WTC11 (cell line): ENCODE measurements at regions not wholly inside any gene's neighbourhood (a gene's known extent, or its start where the extent isn't known, plus 50 kb on each side); places are given as distances from the start of the nearest gene placed in this dataset.
"Not testable (repeated sequence)": the region's sequence is repeated elsewhere in the genome, so short reads cannot be mapped to it uniquely, and the experiment has no call there.

Experiments
- ATAC-seq: fragments of 200-7000 bp; cut with Tn5 transposase; 2 replicates; pipeline ENCODE4 v1.10.0; 2021; ENCODE audit warnings: mild to moderate bottlenecking, moderate library complexity
- CTCF ChIA-PET: fragments of 300-600 bp; sonication (Branson Sonifier 250); formaldehyde crosslinking; loops from one replicate; lab custom pipeline; 2021; ENCODE audit warnings: antibody characterized with exemption; lab: Charles Lee
- POLR2A ChIA-PET: fragments of 350-600 bp; sonication (Branson Sonifier 250); formaldehyde crosslinking; loops from one replicate; lab custom pipeline; 2021; ENCODE audit warnings: antibody characterized with exemption; lab: Charles Lee
- DNase-seq: peaks from one replicate; pipeline ENCODE4 v3.0.0; 2021; ENCODE audit warnings: low spot score
- H3K27ac Mint-ChIP-seq: 2 replicates; pipeline ENCODE4 v1.8.0; 2021; ENCODE audit warnings: mixed read lengths
- H3K27me3 Mint-ChIP-seq: 2 replicates; pipeline ENCODE4 v1.8.0; 2021; ENCODE audit warnings: low read depth, mild to moderate bottlenecking, moderate library complexity, mixed read lengths
- H3K36me3 Mint-ChIP-seq: 2 replicates; pipeline ENCODE4 v1.8.0; 2021; ENCODE audit warnings: mixed read lengths
- H3K4me1 Mint-ChIP-seq: 2 replicates; pipeline ENCODE4 v1.8.0; 2022; ENCODE audit warnings: mixed read lengths
- H3K4me3 Mint-ChIP-seq: 2 replicates; pipeline ENCODE4 v1.8.0; 2021; ENCODE audit warnings: mild to moderate bottlenecking, moderate library complexity, mixed read lengths
- H3K9me3 Mint-ChIP-seq: 2 replicates; pipeline ENCODE4 v1.8.0; 2021; ENCODE audit warnings: mixed read lengths
- ATF1 ChIP-seq: sonication (generic); formaldehyde crosslinking; IDR thresholded peaks from 2 replicates; pipeline ENCODE4 v1.8.1; 2023; ENCODE audit warnings: mild to moderate bottlenecking, moderate library complexity, missing genetic modification reagents
- NR3C1 ChIP-seq: sonication (generic); formaldehyde crosslinking; conservative IDR thresholded peaks from 2 replicates; pipeline ENCODE4 v1.8.1; 2023; ENCODE audit warnings: low read depth, mild to moderate bottlenecking, missing genetic modification reagents
- SMAD4 ChIP-seq: sonication (generic); formaldehyde crosslinking; IDR thresholded peaks from 2 replicates; pipeline ENCODE4 v1.8.0; 2022; ENCODE audit warnings: mild to moderate bottlenecking, missing genetic modification reagents
- TF ChIP-seq, protein P1 (sequence below): sonication (generic); formaldehyde crosslinking; IDR thresholded peaks from 2 replicates; pipeline ENCODE4 v1.8.1; 2023; ENCODE audit warnings: mild to moderate bottlenecking, missing genetic modification reagents, borderline replicate concordance
- TF ChIP-seq, protein P2 (sequence below): sonication (generic); formaldehyde crosslinking; conservative IDR thresholded peaks from 2 replicates; pipeline ENCODE4 v1.8.1; 2023; ENCODE audit warnings: mild to moderate bottlenecking, low read depth, missing genetic modification reagents, moderate library complexity
- TF ChIP-seq, protein P3 (sequence below): sonication (generic); formaldehyde crosslinking; IDR thresholded peaks from 2 replicates; pipeline ENCODE4 v1.8.0; 2023; ENCODE audit warnings: missing genetic modification reagents

DNA sequence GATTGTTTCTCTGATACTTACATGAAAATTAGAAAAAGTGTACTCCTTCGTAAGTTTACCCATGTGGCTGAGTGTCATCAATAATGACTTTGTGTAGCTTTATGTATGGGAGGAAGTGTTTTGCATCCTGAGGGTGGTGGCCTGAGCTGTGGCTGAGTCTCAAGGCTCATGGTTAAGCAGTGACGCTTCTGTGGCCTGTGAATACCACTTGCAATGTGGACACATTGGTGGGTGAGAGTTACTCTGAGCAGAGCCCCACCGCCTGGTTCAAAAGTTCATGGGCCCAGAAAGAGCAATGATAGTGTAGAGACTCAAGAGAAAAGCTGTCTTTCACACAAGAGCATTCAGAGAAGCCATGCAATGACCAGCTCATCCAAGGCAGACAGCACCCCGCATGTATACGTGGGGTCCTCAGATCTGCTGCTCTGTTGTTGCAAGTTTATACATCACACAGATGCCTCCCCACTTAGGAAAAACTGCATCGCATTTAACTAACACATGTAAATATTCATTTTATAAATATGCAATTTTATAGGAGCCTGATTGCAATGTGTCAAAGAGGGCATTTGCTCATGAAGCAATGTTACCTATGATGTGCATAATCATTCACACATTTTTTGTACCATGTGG is 55.1 kb upstream of the FRMD6 start (continued):
- TF ChIP-seq, protein P1, sequence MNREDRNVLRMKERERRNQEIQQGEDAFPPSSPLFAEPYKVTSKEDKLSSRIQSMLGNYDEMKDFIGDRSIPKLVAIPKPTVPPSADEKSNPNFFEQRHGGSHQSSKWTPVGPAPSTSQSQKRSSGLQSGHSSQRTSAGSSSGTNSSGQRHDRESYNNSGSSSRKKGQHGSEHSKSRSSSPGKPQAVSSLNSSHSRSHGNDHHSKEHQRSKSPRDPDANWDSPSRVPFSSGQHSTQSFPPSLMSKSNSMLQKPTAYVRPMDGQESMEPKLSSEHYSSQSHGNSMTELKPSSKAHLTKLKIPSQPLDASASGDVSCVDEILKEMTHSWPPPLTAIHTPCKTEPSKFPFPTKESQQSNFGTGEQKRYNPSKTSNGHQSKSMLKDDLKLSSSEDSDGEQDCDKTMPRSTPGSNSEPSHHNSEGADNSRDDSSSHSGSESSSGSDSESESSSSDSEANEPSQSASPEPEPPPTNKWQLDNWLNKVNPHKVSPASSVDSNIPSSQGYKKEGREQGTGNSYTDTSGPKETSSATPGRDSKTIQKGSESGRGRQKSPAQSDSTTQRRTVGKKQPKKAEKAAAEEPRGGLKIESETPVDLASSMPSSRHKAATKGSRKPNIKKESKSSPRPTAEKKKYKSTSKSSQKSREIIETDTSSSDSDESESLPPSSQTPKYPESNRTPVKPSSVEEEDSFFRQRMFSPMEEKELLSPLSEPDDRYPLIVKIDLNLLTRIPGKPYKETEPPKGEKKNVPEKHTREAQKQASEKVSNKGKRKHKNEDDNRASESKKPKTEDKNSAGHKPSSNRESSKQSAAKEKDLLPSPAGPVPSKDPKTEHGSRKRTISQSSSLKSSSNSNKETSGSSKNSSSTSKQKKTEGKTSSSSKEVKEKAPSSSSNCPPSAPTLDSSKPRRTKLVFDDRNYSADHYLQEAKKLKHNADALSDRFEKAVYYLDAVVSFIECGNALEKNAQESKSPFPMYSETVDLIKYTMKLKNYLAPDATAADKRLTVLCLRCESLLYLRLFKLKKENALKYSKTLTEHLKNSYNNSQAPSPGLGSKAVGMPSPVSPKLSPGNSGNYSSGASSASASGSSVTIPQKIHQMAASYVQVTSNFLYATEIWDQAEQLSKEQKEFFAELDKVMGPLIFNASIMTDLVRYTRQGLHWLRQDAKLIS = no peak

DNA sequence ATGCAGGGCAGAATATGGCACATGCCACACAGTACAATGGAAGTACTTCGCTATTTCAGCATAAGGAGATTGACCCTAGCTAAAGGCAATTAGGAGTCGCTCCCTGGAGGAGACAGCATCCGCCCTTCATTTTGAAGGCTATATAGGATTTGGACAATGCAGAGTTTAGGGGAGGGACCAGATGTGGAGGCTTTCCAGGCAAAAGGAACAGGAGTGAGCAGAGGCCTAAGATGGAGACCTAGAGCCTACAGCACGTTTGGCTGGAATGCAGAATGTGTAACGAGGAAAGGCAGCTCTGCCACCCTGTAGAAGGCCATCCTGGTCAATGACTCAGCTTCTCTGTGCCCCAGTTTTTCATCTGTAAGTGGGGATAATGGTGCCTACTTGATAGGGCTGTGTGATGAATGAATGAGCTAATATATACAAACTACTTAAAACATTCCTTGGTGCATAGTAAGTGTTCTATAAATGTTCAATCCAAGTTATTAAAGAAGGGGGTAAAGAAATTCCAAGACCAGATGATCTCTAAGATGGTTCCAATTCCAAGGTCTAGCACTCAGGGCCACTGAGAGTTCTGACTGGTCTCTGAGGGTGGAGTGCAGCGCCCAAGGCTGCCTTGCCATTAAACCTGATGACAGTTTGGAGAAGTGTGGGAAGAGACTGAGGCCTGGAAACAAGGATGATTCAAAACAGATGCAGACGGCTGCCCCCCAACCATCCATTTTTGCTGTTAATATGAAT is 54.3 kb upstream of the FRMD6 start:
- ATAC-seq (no peak), DNase-seq (no peak)
- Mint-ChIP-seq H3K36me3 (no peaks in the 10 kb centered on the region), H3K4me3 (no peak overlapping the region), H3K4me1 (peaks cover 16% of the 10 kb centered on the region), H3K9me3 (no peaks in the 10 kb centered on the region), H3K27ac (no peak overlapping the region), H3K27me3 (no peaks in the 10 kb centered on the region)
- CTCF ChIA-PET = no interaction called here
- POLR2A ChIA-PET = no interaction called here
- TF ChIP-seq NR3C1 (CRISPR knock-in tag) (no peak), ATF1 (CRISPR knock-in tag) (no peak), SMAD4 (CRISPR knock-in tag) (no peak)
- TF ChIP-seq, protein P2, sequence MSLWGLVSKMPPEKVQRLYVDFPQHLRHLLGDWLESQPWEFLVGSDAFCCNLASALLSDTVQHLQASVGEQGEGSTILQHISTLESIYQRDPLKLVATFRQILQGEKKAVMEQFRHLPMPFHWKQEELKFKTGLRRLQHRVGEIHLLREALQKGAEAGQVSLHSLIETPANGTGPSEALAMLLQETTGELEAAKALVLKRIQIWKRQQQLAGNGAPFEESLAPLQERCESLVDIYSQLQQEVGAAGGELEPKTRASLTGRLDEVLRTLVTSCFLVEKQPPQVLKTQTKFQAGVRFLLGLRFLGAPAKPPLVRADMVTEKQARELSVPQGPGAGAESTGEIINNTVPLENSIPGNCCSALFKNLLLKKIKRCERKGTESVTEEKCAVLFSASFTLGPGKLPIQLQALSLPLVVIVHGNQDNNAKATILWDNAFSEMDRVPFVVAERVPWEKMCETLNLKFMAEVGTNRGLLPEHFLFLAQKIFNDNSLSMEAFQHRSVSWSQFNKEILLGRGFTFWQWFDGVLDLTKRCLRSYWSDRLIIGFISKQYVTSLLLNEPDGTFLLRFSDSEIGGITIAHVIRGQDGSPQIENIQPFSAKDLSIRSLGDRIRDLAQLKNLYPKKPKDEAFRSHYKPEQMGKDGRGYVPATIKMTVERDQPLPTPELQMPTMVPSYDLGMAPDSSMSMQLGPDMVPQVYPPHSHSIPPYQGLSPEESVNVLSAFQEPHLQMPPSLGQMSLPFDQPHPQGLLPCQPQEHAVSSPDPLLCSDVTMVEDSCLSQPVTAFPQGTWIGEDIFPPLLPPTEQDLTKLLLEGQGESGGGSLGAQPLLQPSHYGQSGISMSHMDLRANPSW (CRISPR knock-in tag) = no peak
- TF ChIP-seq, protein P3, sequence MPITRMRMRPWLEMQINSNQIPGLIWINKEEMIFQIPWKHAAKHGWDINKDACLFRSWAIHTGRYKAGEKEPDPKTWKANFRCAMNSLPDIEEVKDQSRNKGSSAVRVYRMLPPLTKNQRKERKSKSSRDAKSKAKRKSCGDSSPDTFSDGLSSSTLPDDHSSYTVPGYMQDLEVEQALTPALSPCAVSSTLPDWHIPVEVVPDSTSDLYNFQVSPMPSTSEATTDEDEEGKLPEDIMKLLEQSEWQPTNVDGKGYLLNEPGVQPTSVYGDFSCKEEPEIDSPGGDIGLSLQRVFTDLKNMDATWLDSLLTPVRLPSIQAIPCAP (CRISPR knock-in tag) = no peak

DNA sequence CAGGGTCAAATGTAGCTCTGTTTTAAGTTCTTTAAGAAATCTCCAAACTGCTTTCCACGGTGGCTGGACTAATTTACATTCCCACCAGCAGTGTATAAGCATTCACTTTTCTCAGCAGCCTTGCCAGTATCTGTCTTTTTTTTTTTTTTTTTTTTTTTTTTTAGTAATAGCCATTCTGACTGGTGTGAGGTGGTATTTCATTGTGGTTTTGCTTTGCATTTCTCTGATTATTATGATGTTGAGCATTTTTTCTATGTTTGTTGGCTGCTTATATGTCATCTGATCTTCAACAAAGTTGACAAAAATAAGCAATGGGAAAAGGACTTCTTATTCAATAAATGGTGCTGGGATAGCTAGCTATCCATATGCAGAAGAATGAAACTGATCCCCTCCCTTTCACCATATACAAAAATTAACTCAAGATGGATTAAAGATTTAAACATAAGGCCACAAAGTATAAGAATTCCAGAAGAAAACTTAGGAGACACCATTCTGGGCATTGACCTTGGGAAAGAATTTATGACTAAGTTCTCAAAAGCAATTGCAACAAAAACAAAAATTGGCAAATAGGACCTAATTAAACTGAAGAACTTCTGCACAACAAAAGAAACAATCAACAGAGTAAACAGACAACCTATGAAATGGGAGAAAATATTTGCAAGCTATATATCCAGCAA is 52.6 kb upstream of the FRMD6 start:
- ATAC-seq, H3K36me3 Mint-ChIP-seq, H3K27ac Mint-ChIP-seq, H3K4me3 Mint-ChIP-seq, H3K9me3 Mint-ChIP-seq, DNase-seq, H3K27me3 Mint-ChIP-seq, POLR2A ChIA-PET: not testable (repeated sequence)
- CTCF ChIA-PET = interaction anchor here (1.5 kb wide), 1 partner anchor 177 kb away, joined by 5 read pairs; no protein-coding TSS in a partner anchor
- peaks cover 16% of the 10 kb centered on the region for H3K4me1 Mint-ChIP-seq

DNA sequence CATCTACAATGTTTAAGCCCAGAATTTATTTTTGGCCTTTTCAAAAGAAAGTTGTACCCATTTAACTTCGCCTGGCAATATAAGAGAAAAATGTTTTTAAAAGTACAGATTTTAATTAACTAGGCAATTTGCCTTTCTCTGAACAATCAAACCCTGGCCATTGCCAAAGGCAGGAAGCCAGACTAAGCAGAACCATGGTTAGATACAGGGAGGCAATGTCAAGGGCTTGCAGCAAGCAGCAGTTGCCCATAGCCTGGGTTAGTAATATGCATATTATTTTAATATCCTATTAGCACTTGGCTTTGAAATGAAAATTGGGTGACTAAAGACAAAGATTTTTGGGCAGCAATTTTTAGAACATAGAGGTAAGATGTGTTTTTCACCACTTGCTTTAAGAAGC is 51.1 kb upstream of the FRMD6 start:
- Mint-ChIP-seq H3K9me3 (no peaks in the 10 kb centered on the region), H3K4me3 (no peak overlapping the region), H3K27me3 (no peaks in the 10 kb centered on the region), H3K27ac (no peak overlapping the region), H3K36me3 (no peaks in the 10 kb centered on the region), H3K4me1 (peaks cover 24% of the 10 kb centered on the region)
- ATAC-seq = no peak
- TF ChIP-seq ATF1 (CRISPR knock-in tag) = no peak
- ChIA-PET CTCF (interaction anchor here (1.5 kb wide), 1 partner anchor 175 kb away, joined by 5 read pairs; no protein-coding TSS in a partner anchor), POLR2A (no interaction called here)
- DNase-seq = no peak
